K562 (cell line): ENCODE measurements at regions not wholly inside any gene's neighbourhood (a gene's known extent, or its start where the extent isn't known, plus 50 kb on each side); places are given as distances from the start of the nearest gene placed in this dataset.

Source experiments
- ATAC-seq: fragments of 200-7000 bp; cut with Tn5 transposase; 3 replicates; pipeline ENCODE4 v1.9.1; 2020; ENCODE audit warnings: moderate library complexity
- BruUV-seq: library from RNA; stranded (reverse); fragments of 400-500 nt; replicated peaks from 2 replicates; lab custom pipeline; 2021; lab: Mats Ljungman, UMichigan
- CTCF ChIA-PET: fragments of 300-600 bp; formaldehyde crosslinking; extraction: SDS; loops from one replicate; lab custom pipeline; 2021; ENCODE audit warnings: low intra/inter-chr PET ratio; lab: Yijun Ruan, JAX
- POLR2A ChIA-PET: fragments of 300-600, 350-650 bp; sonication (Branson Sonifier 250); formaldehyde crosslinking; extraction: SDS; loops from one replicate; lab custom pipeline; 2021; ENCODE audit warnings: antibody characterized with exemption, inconsistent platforms; lab: Yijun Ruan, JAX
- DNase-seq, 4 experiments: peaks; one replicate each; pipeline versions ENCODE4 v3.0.0 to v3.0.0-alpha.2; 2011 to 2018; ENCODE audit warnings: low spot score in 3 of 4, mixed read lengths in 3 of 4; ENCODE audit errors: extremely low read depth in 1 of 4
- FAIRE-seq: peaks from 2 replicates; lab custom pipeline; 2011; peaks lifted over from hg19 to GRCh38; lab: Jason Lieb, UNC
- H2AFZ ChIP-seq: 2 replicates; pipeline ENCODE4 v1.6.0; 2011; ENCODE audit warnings: low read depth, low read length, control low read depth, inconsistent platforms
- H3K27ac ChIP-seq: fragments of 200-600 bp; 3 replicates; pipeline ENCODE4 v1.8.0; 2011; ENCODE audit warnings: low read depth, mild to moderate bottlenecking, control low read depth, inconsistent platforms, low read length, moderate library complexity, mixed read lengths; ENCODE audit errors: extremely low read depth
- H3K27me3 ChIP-seq, 2 experiments: fragments of 300-600 bp in 1 of 2; 2 replicates in 1 of 2; 3 replicates in 1 of 2; pipeline versions ENCODE4 v1.6.0 to v1.8.0; 2011; ENCODE audit warnings: inconsistent platforms in 2 of 2, low read length in 2 of 2, mild to moderate bottlenecking in 1 of 2, mixed read lengths in 1 of 2, moderate library complexity in 1 of 2; ENCODE audit not compliant: control insufficient read depth in 2 of 2, insufficient read depth in 2 of 2
- H3K36me3 ChIP-seq: fragments of 300-600 bp; 3 replicates; pipeline ENCODE4 v1.8.0; 2011; ENCODE audit warnings: mild to moderate bottlenecking, low read length, inconsistent platforms; ENCODE audit not compliant: control insufficient read depth, insufficient read depth
- H3K4me1 ChIP-seq, 2 experiments: fragments of 200-600 bp in 1 of 2; replicated peaks in 1 of 2; 2 replicates in 1 of 2; 3 replicates in 1 of 2; pipeline versions ENCODE4 v1.5.1 to v1.8.0; 2011; ENCODE audit warnings: inconsistent platforms in 2 of 2, low read length in 2 of 2, mild to moderate bottlenecking in 1 of 2, mixed read lengths in 1 of 2, moderate library complexity in 1 of 2; ENCODE audit not compliant: control insufficient read depth in 2 of 2, insufficient read depth in 2 of 2
- H3K4me2 ChIP-seq: 2 replicates; pipeline ENCODE4 v1.6.1; 2011; ENCODE audit warnings: low read length, control low read depth, inconsistent platforms, mixed read lengths; ENCODE audit not compliant: insufficient read depth
- H3K4me3 ChIP-seq: fragments of 200-600 bp; sonication (generic), shearing (Covaris generic); 2 replicates; pipeline ENCODE4 v1.5.1; 2016; ENCODE audit warnings: control low read depth, inconsistent platforms
- H3K79me2 ChIP-seq: fragments of 200-600 bp; 3 replicates; pipeline ENCODE4 v1.8.0; 2011; ENCODE audit warnings: low read length, inconsistent platforms; ENCODE audit not compliant: control insufficient read depth, insufficient read depth
- H3K9ac ChIP-seq, 2 experiments: 2 replicates each; pipeline versions ENCODE4 v1.6.0 to v1.6.1; 2011; ENCODE audit warnings: low read depth in 2 of 2, low read length in 2 of 2, control low read depth in 1 of 2, inconsistent platforms in 1 of 2, mild to moderate bottlenecking in 1 of 2, mixed read lengths in 1 of 2; ENCODE audit not compliant: insufficient read depth in 1 of 2
- H3K9me1 ChIP-seq: one replicate; pipeline ENCODE4 v1.6.0; 2011; ENCODE audit warnings: inconsistent platforms, mild to moderate bottlenecking, low read length, moderate library complexity; ENCODE audit not compliant: control insufficient read depth, insufficient read depth
- H3K9me3 ChIP-seq: replicated peaks from 2 replicates; pipeline ENCODE4 v1.5.1; 2011; ENCODE audit warnings: low read depth, low read length, inconsistent platforms; ENCODE audit not compliant: control insufficient read depth, insufficient read depth
- H4K20me1 ChIP-seq: replicated peaks from 2 replicates; pipeline ENCODE4 v1.6.1; 2011; ENCODE audit warnings: low read length, inconsistent platforms, mixed read lengths; ENCODE audit not compliant: control insufficient read depth, insufficient read depth
- DNMT1 ChIP-seq: fragments of 450-650 bp; IDR thresholded peaks from 2 replicates; pipeline ENCODE4 v1.6.1; 2016; ENCODE audit warnings: antibody characterized with exemption, mild to moderate bottlenecking
- ETS2 ChIP-seq: IDR thresholded peaks from 2 replicates; pipeline ENCODE4 v1.6.1; 2016; ENCODE audit warnings: borderline replicate concordance, missing genetic modification characterization, mild to moderate bottlenecking, moderate library complexity, missing compliant biosample characterization; ENCODE audit not compliant: poor library complexity, severe bottlenecking
- FOXK1 ChIP-seq: sonication (generic); formaldehyde crosslinking; IDR thresholded peaks from 2 replicates; pipeline ENCODE4 v1.8.0; 2022; ENCODE audit warnings: missing genetic modification reagents, mild to moderate bottlenecking, borderline replicate concordance
- LEF1 ChIP-seq: fragments of 450-650 bp; IDR thresholded peaks from 2 replicates; pipeline ENCODE4 v1.6.1; 2016; ENCODE audit warnings: mild to moderate bottlenecking
- NFE2L1 ChIP-seq: fragments of 450-650 bp; IDR thresholded peaks from 2 replicates; pipeline ENCODE4 v1.6.1; 2016; ENCODE audit warnings: missing genetic modification characterization, low read depth, mild to moderate bottlenecking, missing compliant biosample characterization, moderate library complexity, borderline replicate concordance
- NR2C1 ChIP-seq, 2 experiments: fragments of 450-650 bp; IDR thresholded peaks; 2 replicates each; pipeline ENCODE4 v1.6.1; 2017; ENCODE audit warnings: mild to moderate bottlenecking in 2 of 2, antibody characterized with exemption in 1 of 2, inconsistent platforms in 1 of 2, missing compliant biosample characterization in 1 of 2, missing genetic modification characterization in 1 of 2
- NR2C2 ChIP-seq, 2 experiments: fragments of 200-800 bp in 1 of 2; sonication (Bioruptor generic) in 1 of 2; sonication (generic) in 1 of 2; formaldehyde crosslinking in 1 of 2; IDR thresholded peaks; 2 replicates each; pipeline versions ENCODE4 v1.6.1 to v1.8.0; 2016 to 2022; ENCODE audit warnings: mild to moderate bottlenecking in 1 of 2, missing compliant biosample characterization in 1 of 2, missing genetic modification characterization in 1 of 2, missing genetic modification reagents in 1 of 2
- RAD51 ChIP-seq: fragments of 450-650 bp; IDR thresholded peaks from 2 replicates; pipeline ENCODE4 v1.7.1; 2016; ENCODE audit warnings: low read depth, mild to moderate bottlenecking, borderline replicate concordance
- RFX5 ChIP-seq: IDR thresholded peaks from 2 replicates; pipeline ENCODE4 v1.6.1; 2011; ENCODE audit warnings: low read depth, mild to moderate bottlenecking, improper control_type of control experiment, low read length
- RFX7 ChIP-seq: fragments of 250-450 bp; sonication (Bioruptor Pico); IDR thresholded peaks from 2 replicates; pipeline ENCODE4 v1.5.1; 2021; ENCODE audit warnings: mild to moderate bottlenecking
- STAT5B ChIP-seq: fragments of 250-450 bp; sonication (Bioruptor Pico); IDR thresholded peaks from 2 replicates; pipeline ENCODE4 v1.8.0; 2021; ENCODE audit warnings: mild to moderate bottlenecking, inconsistent platforms
- ZBTB7A ChIP-seq: IDR thresholded peaks from 2 replicates; pipeline ENCODE4 v1.6.1; 2011; ENCODE audit warnings: low read depth, mild to moderate bottlenecking, low read length, moderate library complexity, borderline replicate concordance; ENCODE audit not compliant: control insufficient read depth
- ZBTB8A ChIP-seq: fragments of 450-650 bp; IDR thresholded peaks from 2 replicates; pipeline ENCODE4 v1.6.1; 2018; ENCODE audit warnings: mild to moderate bottlenecking, moderate library complexity; ENCODE audit not compliant: partially characterized antibody
- ZNF143 ChIP-seq: sonication (generic); formaldehyde crosslinking; IDR thresholded peaks from 2 replicates; pipeline ENCODE4 v1.9.0; 2022; ENCODE audit warnings: mild to moderate bottlenecking, missing genetic modification reagents
- ZNF780A ChIP-seq: fragments of 250-450 bp; sonication (Bioruptor Pico); IDR thresholded peaks from 2 replicates; pipeline ENCODE4 v1.5.0; 2021; ENCODE audit warnings: mild to moderate bottlenecking
- WGBS: fragments of 100-300 bp; shearing (Covaris generic); methylation state at CpG from one replicate; pipeline ENCODE4 v1.1.6; 2016; ENCODE audit warnings: low coverage, mixed read lengths; ENCODE audit not compliant: insufficient coverage; ENCODE audit errors: missing lambda C conversion rate; 5-methylcytosine and 5-hydroxymethylcytosine counted together
- in situ Hi-C: fragments of 300-500 bp; cut with MboI; formaldehyde crosslinking; loops from 4 replicates; pipeline ENCODE4 v1.15.0; 2018; ENCODE audit warnings: inconsistent platforms, mixed read lengths
- intact Hi-C: fragments of 100-400 bp; cut with micrococcal nuclease; formaldehyde crosslinking; loops from 2 replicates; pipeline ENCODE4 v1.14.2; 2022
- TF ChIP-seq, protein P1 (sequence below): fragments of 250-450 bp; sonication (Bioruptor Pico); IDR thresholded peaks from 2 replicates; pipeline ENCODE4 v1.8.0; 2021; ENCODE audit warnings: mild to moderate bottlenecking, moderate library complexity
- TF ChIP-seq, protein P2 (sequence below): sonication (generic); formaldehyde crosslinking; IDR thresholded peaks from 2 replicates; pipeline ENCODE4 v1.8.1; 2022; ENCODE audit warnings: missing genetic modification reagents

DNA sequence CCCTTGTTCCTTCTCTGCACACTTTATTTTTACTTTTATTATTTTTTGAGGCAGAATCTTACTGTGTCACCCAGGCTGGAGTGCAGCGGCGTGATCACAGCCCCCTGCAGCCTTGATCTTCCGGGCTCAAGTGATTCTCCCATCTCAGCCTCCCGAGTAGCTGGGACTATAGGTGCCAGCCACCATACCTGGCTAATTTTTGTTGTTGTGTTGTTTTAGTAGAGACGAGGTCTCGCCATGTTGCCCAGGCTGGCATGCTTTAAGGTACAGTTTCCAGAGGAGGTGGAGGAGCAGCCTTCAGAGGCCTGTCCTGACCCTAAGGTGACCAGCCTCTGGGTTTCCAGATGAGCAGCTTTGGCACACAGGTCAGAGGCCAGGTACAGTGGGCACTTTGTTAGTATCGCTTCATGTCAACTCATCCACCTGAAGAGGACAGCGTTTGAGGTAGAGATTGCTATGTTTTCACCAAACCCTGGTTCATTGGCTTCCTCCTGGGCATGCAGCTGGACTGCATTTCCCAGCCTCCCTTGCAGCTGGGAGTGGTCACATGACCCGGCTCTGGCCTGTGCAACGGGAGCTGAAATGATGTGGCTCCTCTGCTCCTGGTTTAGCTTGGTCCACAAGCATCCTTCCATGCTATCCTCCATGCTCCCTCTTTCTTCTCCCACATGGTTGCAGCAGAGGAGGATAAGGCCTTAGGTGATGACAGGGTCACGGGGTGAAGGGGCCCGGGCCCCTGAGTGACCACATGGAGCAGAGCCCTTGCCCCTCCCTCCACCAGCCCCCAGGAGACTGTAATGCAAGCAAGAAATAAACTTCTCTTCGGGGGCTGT is 139.3 kb upstream of the IER5L start:
- Histone ChIP-seq H3K9me3 (no peaks in the 10 kb centered on the region), H3K9ac (no peak overlapping the region), H3K4me3 (no peak overlapping the region), H3K36me3 (no peaks in the 10 kb centered on the region), H4K20me1 (no peaks in the 10 kb centered on the region), H3K27me3 (peaks cover 0 to 4% of the 10 kb centered on the region in 2 experiments; a peak in 2 of 5 replicates), H3K9me1 (no peaks in the 10 kb centered on the region), H3K4me2 (no peak overlapping the region), H2AFZ (peak overlapping the region; percentile 38; the same call in 1 of the 2 replicates), H3K27ac (no peak overlapping the region), H3K4me1 (peaks cover 14 to 32% of the 10 kb centered on the region in 2 experiments), H3K79me2 (no peaks in the 10 kb centered on the region)
- FAIRE-seq (peak; percentile 84), DNase-seq (peak in 3 of 4 experiments; percentile 36 to 39 (median 38)), ATAC-seq (peak; percentile 85)
- ChIA-PET CTCF (no interaction called here), POLR2A (interaction anchor here (0.6 to 1.2 kb wide), 3 partner anchors 9 to 310 kb away, joined by 3 to 4 read pairs (median 3); no protein-coding TSS in a partner anchor)
- no TSS peak for BruUV-seq
- intact Hi-C loops, result no loop called here
- 46% methylated on average over 13 of the region's 13 CpGs for WGBS
- in situ Hi-C loops, result no loop called here
- TF ChIP-seq, protein P1, sequence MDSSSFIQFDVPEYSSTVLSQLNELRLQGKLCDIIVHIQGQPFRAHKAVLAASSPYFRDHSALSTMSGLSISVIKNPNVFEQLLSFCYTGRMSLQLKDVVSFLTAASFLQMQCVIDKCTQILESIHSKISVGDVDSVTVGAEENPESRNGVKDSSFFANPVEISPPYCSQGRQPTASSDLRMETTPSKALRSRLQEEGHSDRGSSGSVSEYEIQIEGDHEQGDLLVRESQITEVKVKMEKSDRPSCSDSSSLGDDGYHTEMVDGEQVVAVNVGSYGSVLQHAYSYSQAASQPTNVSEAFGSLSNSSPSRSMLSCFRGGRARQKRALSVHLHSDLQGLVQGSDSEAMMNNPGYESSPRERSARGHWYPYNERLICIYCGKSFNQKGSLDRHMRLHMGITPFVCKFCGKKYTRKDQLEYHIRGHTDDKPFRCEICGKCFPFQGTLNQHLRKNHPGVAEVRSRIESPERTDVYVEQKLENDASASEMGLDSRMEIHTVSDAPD (CRISPR knock-in tag), result no peak
- no peak for TF ChIP-seq RFX5
- TF ChIP-seq ZBTB8A, result no peak
- TF ChIP-seq ZBTB7A, result no peak
- TF ChIP-seq LEF1, result no peak
- TF ChIP-seq ETS2, result no peak
- TF ChIP-seq ZNF143, result peak; percentile 84
- no peak for TF ChIP-seq FOXK1 (CRISPR knock-in tag)
- no peak for TF ChIP-seq ZNF780A (CRISPR knock-in tag)
- TF ChIP-seq RFX7, result no peak
- peak; percentile 94 for TF ChIP-seq RAD51
- TF ChIP-seq DNMT1, result no peak
- TF ChIP-seq, protein P2, sequence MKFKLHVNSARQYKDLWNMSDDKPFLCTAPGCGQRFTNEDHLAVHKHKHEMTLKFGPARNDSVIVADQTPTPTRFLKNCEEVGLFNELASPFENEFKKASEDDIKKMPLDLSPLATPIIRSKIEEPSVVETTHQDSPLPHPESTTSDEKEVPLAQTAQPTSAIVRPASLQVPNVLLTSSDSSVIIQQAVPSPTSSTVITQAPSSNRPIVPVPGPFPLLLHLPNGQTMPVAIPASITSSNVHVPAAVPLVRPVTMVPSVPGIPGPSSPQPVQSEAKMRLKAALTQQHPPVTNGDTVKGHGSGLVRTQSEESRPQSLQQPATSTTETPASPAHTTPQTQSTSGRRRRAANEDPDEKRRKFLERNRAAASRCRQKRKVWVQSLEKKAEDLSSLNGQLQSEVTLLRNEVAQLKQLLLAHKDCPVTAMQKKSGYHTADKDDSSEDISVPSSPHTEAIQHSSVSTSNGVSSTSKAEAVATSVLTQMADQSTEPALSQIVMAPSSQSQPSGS, result no peak
- TF ChIP-seq NFE2L1 (tag), result no peak
- TF ChIP-seq NR2C1 (IDR thresholded peaks at IDR 0.05), result peak; percentile 35; the same call in 1 of the 2 replicates
- TF ChIP-seq NR2C1 (tag; IDR thresholded peaks at IDR 0.05), result peak; percentile 30; the same call in 1 of the 2 replicates
- no peak for TF ChIP-seq STAT5B (CRISPR knock-in tag)
- no peak for TF ChIP-seq NR2C2 (CRISPR knock-in tag; IDR thresholded peaks at IDR 0.05)
- 0 out of 2 replicates have a peak, but pooled peaks have one; percentile 19 for TF ChIP-seq NR2C2 (tag; IDR thresholded peaks at IDR 0.05)
